NCI-H2171 (cell line): ENCODE measurements at regions not wholly inside any gene's neighbourhood (a gene's known extent, or its start where the extent isn't known, plus 50 kb on each side); places are given as distances from the start of the nearest gene placed in this dataset.
A peak's percentile ranks its signal among the peaks of the same experiment; 100 is the strongest.

Experiments
- DNase-seq: peaks from one replicate; lab custom pipeline; 2025; lab: John Stamatoyannopoulos, UW

GRCh38 chr2:196399722-196400691 is 228.6 kb upstream of the STK17B start:
- DNase-seq, result no peak

- DNase-seq, result no peak
These were observed 232.1 kb upstream of the STK17B start for GRCh38 chr2:196403471-196403870.

- no peak for DNase-seq
These were observed 232.9 kb upstream of the STK17B start for GRCh38 chr2:196404276-196404675.

GRCh38 chr2:196407675-196408264 is 231.7 kb upstream of the CCDC150 start:
- DNase-seq, result no peak

GRCh38 chr2:196409376-196409775 is 230.1 kb upstream of the CCDC150 start:
- no peak for DNase-seq

GRCh38 chr2:196410008-196410407 is 229.5 kb upstream of the CCDC150 start:
- DNase-seq, result no peak

GRCh38 chr2:196413821-196414274 is 225.7 kb upstream of the CCDC150 start:
- peak; percentile 49 for DNase-seq

GRCh38 chr2:196415384-196415783 is 224.1 kb upstream of the CCDC150 start:
- DNase-seq, result no peak

GRCh38 chr2:196420143-196420542 is 219.4 kb upstream of the CCDC150 start:
- no peak for DNase-seq

- DNase-seq, result no peak
These were observed 217.6 kb upstream of the CCDC150 start for GRCh38 chr2:196421880-196422279.

- DNase-seq, result no peak
These were observed 217.2 kb upstream of the CCDC150 start for GRCh38 chr2:196422361-196422760.

- DNase-seq, result no peak
These were observed 213.4 kb upstream of the CCDC150 start for GRCh38 chr2:196426122-196426521.

GRCh38 chr2:196427986-196428634 is 211.4 kb upstream of the CCDC150 start:
- no peak for DNase-seq

GRCh38 chr2:196431076-196431475 is 208.4 kb upstream of the CCDC150 start:
- no peak for DNase-seq

GRCh38 chr2:196431957-196432356 is 207.6 kb upstream of the CCDC150 start:
- peak; percentile 55 for DNase-seq

- DNase-seq, result no peak
These were observed 206.4 kb upstream of the CCDC150 start for GRCh38 chr2:196433116-196433515.

GRCh38 chr2:196434217-196434616 is 205.3 kb upstream of the CCDC150 start:
- no peak for DNase-seq

GRCh38 chr2:196435189-196435588 is 204.3 kb upstream of the CCDC150 start:
- no peak for DNase-seq

GRCh38 chr2:196437626-196438025 is 201.9 kb upstream of the CCDC150 start:
- no peak for DNase-seq

GRCh38 chr2:196439760-196440159 is 199.8 kb upstream of the CCDC150 start:
- DNase-seq, result no peak

- peak; percentile 62 for DNase-seq
These were observed 199.1 kb upstream of the CCDC150 start for GRCh38 chr2:196440413-196440812.

- DNase-seq, result peak; percentile 8
These were observed 198.0 kb upstream of the CCDC150 start for GRCh38 chr2:196441527-196441926.

- DNase-seq, result no peak
These were observed 197.3 kb upstream of the CCDC150 start for GRCh38 chr2:196442211-196442610.
